ENCODE measurements at regions not wholly inside any gene's neighbourhood (a gene's known extent, or its start where the extent isn't known, plus 50 kb on each side); places are given as distances from the start of the nearest gene placed in this dataset.

- TF ChIP-seq, protein P1, sequence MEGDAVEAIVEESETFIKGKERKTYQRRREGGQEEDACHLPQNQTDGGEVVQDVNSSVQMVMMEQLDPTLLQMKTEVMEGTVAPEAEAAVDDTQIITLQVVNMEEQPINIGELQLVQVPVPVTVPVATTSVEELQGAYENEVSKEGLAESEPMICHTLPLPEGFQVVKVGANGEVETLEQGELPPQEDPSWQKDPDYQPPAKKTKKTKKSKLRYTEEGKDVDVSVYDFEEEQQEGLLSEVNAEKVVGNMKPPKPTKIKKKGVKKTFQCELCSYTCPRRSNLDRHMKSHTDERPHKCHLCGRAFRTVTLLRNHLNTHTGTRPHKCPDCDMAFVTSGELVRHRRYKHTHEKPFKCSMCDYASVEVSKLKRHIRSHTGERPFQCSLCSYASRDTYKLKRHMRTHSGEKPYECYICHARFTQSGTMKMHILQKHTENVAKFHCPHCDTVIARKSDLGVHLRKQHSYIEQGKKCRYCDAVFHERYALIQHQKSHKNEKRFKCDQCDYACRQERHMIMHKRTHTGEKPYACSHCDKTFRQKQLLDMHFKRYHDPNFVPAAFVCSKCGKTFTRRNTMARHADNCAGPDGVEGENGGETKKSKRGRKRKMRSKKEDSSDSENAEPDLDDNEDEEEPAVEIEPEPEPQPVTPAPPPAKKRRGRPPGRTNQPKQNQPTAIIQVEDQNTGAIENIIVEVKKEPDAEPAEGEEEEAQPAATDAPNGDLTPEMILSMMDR (IDR thresholded peaks at IDR 0.05; ENCODE audit: borderline replicate concordance, control extremely low read depth, extremely low read depth, insufficient read depth, missing control alignments): no peak
- in situ Hi-C loops (cut with MboI; ENCODE audit: low sequenced_read_pairs, unreplicated experiment): no loop called here
- DNase-seq (ENCODE audit: low spot score): no peak
Measured at GRCh38 chr5:6264394-6264793, 114.0 kb downstream of the MED10 start.

DNA sequence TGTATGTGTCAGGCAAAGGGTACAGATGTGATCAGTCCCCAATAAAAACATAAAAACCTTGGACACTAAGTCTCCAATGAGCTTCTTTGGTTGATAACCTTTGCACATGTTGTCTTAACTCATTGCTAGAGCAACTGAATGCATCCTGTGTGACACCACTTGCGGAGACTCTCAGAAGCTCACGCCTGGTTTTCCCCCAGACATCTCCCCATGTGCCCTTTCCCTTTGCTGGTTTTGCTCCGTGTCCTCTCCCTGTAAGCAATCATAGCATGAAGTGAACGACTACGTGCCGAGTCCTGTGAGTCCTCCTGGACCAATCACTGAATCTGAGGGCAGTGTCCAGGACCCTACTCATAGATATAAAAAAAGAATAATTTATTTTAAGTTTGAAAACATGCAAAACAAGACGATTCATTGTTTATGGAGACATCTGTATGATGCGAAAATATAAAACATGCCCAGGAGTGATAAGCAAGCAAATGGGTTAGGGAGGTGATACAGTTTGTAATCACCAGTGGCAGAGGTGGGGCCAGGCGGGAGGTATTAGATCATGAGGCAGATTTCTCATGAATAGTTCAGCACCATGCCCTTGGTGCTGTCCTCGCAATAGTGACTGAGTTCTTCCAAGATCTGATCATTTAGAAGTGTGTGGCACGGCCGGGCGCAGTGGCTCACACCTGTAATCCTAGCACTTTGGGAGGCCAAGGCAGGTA lies 115.5 kb downstream of the MED10 start:
- DNase-seq (ENCODE audit: low spot score): no peak
- in situ Hi-C loops (cut with MboI; ENCODE audit: low sequenced_read_pairs, unreplicated experiment): no loop called here

DNA sequence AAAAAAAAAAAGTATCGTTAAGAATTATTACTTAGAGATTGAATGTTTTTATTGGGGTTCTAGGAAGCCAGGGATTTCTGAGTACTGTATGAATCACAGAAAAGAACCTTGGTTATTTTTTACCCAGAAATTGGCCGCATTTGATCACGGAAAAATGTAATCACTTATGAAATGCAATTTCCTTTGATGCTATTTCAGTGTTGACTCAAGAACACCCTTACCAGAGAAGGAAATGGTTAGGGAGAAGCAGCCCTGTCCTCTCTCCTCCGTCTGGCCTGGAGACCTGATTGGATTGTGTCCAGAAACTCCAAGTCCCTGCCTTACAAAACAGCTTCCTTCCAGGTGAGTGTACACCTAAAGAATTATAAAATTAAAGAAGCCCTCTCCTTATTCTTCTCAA lies 116.7 kb downstream of the MED10 start:
- TF ChIP-seq, protein P1 (IDR thresholded peaks at IDR 0.05; ENCODE audit: borderline replicate concordance, control extremely low read depth, extremely low read depth, insufficient read depth, missing control alignments): no peak
- DNase-seq (ENCODE audit: low spot score): no peak
- in situ Hi-C loops (cut with MboI; ENCODE audit: low sequenced_read_pairs, unreplicated experiment): no loop called here

More for the DNA sequence above, 115.5 kb downstream of the MED10 start:
- TF ChIP-seq, protein P1 (IDR thresholded peaks at IDR 0.05; ENCODE audit: borderline replicate concordance, control extremely low read depth, extremely low read depth, insufficient read depth, missing control alignments): no peak

GRCh38 chr5:6261256-6261655 lies 117.1 kb downstream of the MED10 start:
- TF ChIP-seq, protein P1 (IDR thresholded peaks at IDR 0.05; ENCODE audit: borderline replicate concordance, control extremely low read depth, extremely low read depth, insufficient read depth, missing control alignments): no peak
- in situ Hi-C loops (cut with MboI; ENCODE audit: low sequenced_read_pairs, unreplicated experiment): no loop called here
- no peak for DNase-seq (ENCODE audit: low spot score)

DNA sequence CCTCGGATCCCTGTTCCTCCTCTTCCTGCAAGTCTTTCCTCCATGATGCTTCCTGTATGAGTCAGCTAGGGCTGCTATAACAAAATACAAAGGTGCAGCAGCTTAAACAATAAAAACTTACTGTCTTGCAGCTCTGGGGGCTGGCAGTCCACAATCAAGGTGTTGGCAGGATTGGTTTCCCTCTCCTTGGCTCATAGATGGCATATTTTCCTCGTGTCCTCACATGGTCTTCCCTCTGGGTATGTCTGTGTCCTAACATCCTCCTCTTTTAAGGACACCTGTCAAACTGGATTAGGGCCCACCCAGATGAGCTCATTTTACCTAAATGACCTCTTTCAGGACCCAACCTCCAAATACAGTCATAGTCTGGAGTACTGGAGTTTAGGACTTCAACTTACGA lies 117.5 kb downstream of the MED10 start:
- in situ Hi-C loops (cut with MboI; ENCODE audit: low sequenced_read_pairs, unreplicated experiment): no loop called here
- no peak for DNase-seq (ENCODE audit: low spot score)
- TF ChIP-seq, protein P1 (IDR thresholded peaks at IDR 0.05; ENCODE audit: borderline replicate concordance, control extremely low read depth, extremely low read depth, insufficient read depth, missing control alignments): no peak

DNA sequence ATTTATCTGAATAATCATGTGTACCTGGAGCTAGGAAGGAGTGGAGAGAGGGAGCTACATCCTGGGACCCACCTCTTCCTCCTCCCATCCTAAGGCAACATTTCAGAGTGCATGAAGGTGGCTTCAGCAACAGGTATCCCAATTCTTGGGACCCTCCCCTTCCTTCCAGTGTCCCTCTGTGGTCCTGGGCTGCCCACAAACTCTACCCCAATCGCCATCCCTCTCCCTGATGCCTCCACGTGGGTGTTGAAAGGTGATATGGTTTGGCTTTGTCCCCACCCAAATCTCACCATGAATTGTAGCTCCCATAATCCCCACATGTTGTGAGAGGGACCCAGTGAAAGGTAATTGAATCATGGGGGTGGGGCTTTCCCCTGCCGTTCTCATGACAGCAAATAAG lies 121.4 kb downstream of the MED10 start:
- TF ChIP-seq, protein P1 (IDR thresholded peaks at IDR 0.05; ENCODE audit: borderline replicate concordance, control extremely low read depth, extremely low read depth, insufficient read depth, missing control alignments): no peak
- in situ Hi-C loops (cut with MboI; ENCODE audit: low sequenced_read_pairs, unreplicated experiment): no loop called here
- DNase-seq (ENCODE audit: low spot score): no peak

Data from GM13976 (cell line).